Bronchial epithelial cell (primary cell): ENCODE measurements at regions not wholly inside any gene's neighbourhood (a gene's known extent, or its start where the extent isn't known, plus 50 kb on each side); places are given as distances from the start of the nearest gene placed in this dataset.

Experiments used
- DNase-seq: peaks from one replicate; pipeline ENCODE4 v3.0.0-alpha.2; 2010; ENCODE audit warnings: low read depth
- FAIRE-seq: peaks from 2 replicates; lab custom pipeline; 2011; peaks lifted over from hg19 to GRCh38; lab: Jason Lieb, UNC
- H3K27me3 ChIP-seq: 2 replicates; pipeline ENCODE4 v1.5.1; 2011; ENCODE audit warnings: low read length; ENCODE audit not compliant: control insufficient read depth, insufficient read depth
- H3K36me3 ChIP-seq: 2 replicates; pipeline ENCODE4 v1.5.1; 2011; ENCODE audit warnings: low read length; ENCODE audit not compliant: control insufficient read depth, insufficient read depth
- H3K4me3 ChIP-seq: 2 replicates; pipeline ENCODE4 v1.5.1; 2011; ENCODE audit warnings: mild to moderate bottlenecking, low read depth, low read length, control low read depth
- TF ChIP-seq, protein P1 (sequence below): IDR thresholded peaks from 2 replicates; pipeline ENCODE4 v1.5.1; 2011; ENCODE audit warnings: mild to moderate bottlenecking, moderate library complexity, low read length, control low read depth, inconsistent platforms; ENCODE audit not compliant: insufficient read depth, severe bottlenecking

GRCh38 chr2:47310801-47311560 lies 58.1 kb upstream of the EPCAM start:
- Histone ChIP-seq H3K4me3 (no peak overlapping the region), H3K27me3 (no peaks in the 10 kb centered on the region), H3K36me3 (no peaks in the 10 kb centered on the region)
- DNase-seq: no peak
- FAIRE-seq: no peak
- TF ChIP-seq, protein P1, sequence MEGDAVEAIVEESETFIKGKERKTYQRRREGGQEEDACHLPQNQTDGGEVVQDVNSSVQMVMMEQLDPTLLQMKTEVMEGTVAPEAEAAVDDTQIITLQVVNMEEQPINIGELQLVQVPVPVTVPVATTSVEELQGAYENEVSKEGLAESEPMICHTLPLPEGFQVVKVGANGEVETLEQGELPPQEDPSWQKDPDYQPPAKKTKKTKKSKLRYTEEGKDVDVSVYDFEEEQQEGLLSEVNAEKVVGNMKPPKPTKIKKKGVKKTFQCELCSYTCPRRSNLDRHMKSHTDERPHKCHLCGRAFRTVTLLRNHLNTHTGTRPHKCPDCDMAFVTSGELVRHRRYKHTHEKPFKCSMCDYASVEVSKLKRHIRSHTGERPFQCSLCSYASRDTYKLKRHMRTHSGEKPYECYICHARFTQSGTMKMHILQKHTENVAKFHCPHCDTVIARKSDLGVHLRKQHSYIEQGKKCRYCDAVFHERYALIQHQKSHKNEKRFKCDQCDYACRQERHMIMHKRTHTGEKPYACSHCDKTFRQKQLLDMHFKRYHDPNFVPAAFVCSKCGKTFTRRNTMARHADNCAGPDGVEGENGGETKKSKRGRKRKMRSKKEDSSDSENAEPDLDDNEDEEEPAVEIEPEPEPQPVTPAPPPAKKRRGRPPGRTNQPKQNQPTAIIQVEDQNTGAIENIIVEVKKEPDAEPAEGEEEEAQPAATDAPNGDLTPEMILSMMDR: no peak

GRCh38 chr2:47309952-47310800 lies 58.9 kb upstream of the EPCAM start:
- Histone ChIP-seq H3K27me3 (no peaks in the 10 kb centered on the region), H3K36me3 (no peaks in the 10 kb centered on the region), H3K4me3 (no peak overlapping the region)
- FAIRE-seq (no peak), DNase-seq (no peak)
- TF ChIP-seq, protein P1: no peak

GRCh38 chr2:47309472-47309951 lies 59.6 kb upstream of the EPCAM start:
- Histone ChIP-seq H3K27me3 (no peaks in the 10 kb centered on the region), H3K36me3 (no peaks in the 10 kb centered on the region), H3K4me3 (no peak overlapping the region)
- no peak for FAIRE-seq
- DNase-seq: no peak
- TF ChIP-seq, protein P1: no peak

GRCh38 chr2:47307066-47307465 lies 62.0 kb upstream of the EPCAM start:
- Histone ChIP-seq H3K36me3 (no peaks in the 10 kb centered on the region), H3K27me3 (no peaks in the 10 kb centered on the region), H3K4me3 (no peak overlapping the region)
- TF ChIP-seq, protein P1: no peak
- FAIRE-seq (no peak), DNase-seq (no peak)

GRCh38 chr2:47304654-47305053 lies 64.5 kb upstream of the EPCAM start:
- TF ChIP-seq, protein P1: no peak
- DNase-seq (no peak), FAIRE-seq (no peak)
- H3K27me3 ChIP-seq: peaks cover 4% of the 10 kb centered on the region
- H3K4me3 ChIP-seq: no peak overlapping the region
- no peaks in the 10 kb centered on the region for H3K36me3 ChIP-seq
